ENCODE measurements at regions not wholly inside any gene's neighbourhood (a gene's known extent, or its start where the extent isn't known, plus 50 kb on each side); places are given as distances from the start of the nearest gene placed in this dataset.
"Not testable (repeated sequence)": the region's sequence is repeated elsewhere in the genome, so short reads cannot be mapped to it uniquely, and the experiment has no call there.

GRCh38 chr9:87359958-87360601 lies 137.6 kb upstream of the DAPK1 start:
- intact Hi-C loops (cut with DNase I) = no loop called here
- 45 to 55% methylated on average over 3 of the region's 3 CpGs for WGBS, 2 donors
- H3K4me3 ChIP-seq = no peak overlapping the region
- no peaks in the 10 kb centered on the region for H3K36me3 ChIP-seq
- no peak overlapping the region for H3K27ac ChIP-seq
- no peaks in the 10 kb centered on the region for H3K4me1 ChIP-seq
- H3K27me3 ChIP-seq = no peaks in the 10 kb centered on the region
- TF ChIP-seq, protein P1, sequence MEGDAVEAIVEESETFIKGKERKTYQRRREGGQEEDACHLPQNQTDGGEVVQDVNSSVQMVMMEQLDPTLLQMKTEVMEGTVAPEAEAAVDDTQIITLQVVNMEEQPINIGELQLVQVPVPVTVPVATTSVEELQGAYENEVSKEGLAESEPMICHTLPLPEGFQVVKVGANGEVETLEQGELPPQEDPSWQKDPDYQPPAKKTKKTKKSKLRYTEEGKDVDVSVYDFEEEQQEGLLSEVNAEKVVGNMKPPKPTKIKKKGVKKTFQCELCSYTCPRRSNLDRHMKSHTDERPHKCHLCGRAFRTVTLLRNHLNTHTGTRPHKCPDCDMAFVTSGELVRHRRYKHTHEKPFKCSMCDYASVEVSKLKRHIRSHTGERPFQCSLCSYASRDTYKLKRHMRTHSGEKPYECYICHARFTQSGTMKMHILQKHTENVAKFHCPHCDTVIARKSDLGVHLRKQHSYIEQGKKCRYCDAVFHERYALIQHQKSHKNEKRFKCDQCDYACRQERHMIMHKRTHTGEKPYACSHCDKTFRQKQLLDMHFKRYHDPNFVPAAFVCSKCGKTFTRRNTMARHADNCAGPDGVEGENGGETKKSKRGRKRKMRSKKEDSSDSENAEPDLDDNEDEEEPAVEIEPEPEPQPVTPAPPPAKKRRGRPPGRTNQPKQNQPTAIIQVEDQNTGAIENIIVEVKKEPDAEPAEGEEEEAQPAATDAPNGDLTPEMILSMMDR (IDR thresholded peaks at IDR 0.05) = no peak
- no peak for TF ChIP-seq POLR2A (IDR thresholded peaks at IDR 0.05)
- no peak for DNase-seq
- H3K9me3 ChIP-seq = no peaks in the 10 kb centered on the region

DNA sequence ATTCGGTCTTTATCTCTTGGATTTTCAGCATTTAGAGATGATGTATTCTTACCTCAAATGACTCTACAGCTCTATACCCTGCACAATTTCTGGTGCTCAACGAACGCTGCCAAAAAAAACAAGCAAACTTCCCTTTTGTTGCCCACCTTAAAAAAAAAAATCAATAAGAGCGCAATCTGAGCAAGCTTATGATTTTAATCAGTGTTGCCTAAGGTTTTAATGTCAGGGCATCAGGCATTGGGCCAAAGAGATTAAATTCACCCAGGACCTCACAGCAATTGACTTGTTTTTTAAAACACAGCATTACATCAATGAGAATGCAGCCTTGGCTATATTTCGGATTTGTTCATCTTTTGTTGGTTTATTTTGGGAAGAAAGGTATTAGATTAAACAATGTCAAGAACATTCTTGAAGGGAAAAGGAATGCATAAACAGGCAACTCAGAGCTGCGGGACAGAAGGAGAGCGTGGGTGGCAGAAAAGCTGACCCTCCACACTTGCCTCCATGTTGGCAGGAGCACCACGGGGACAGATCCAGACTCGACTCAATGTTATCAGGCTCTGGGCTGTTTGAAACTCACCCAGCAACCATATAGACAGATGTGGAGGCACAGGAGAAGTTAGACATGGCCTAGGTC lies 127.5 kb upstream of the DAPK1 start:
- Histone ChIP-seq H3K4me3 (no peak overlapping the region), H3K9me3 (no peaks in the 10 kb centered on the region), H3K36me3 (no peaks in the 10 kb centered on the region), H3K4me1 (no peaks in the 10 kb centered on the region), H3K27ac (no peak overlapping the region), H3K27me3 (peaks cover 0 to 12% (median 0%) of the 10 kb centered on the region in 4 donors)
- DNase-seq = no peak
- TF ChIP-seq, protein P1 (IDR thresholded peaks at IDR 0.05) = no peak
- no peak for TF ChIP-seq POLR2A (IDR thresholded peaks at IDR 0.05)
- intact Hi-C loops (cut with DNase I) = no loop called here
- 63 to 71% methylated on average over 9 of the region's 9 CpGs for WGBS, 2 donors

DNA sequence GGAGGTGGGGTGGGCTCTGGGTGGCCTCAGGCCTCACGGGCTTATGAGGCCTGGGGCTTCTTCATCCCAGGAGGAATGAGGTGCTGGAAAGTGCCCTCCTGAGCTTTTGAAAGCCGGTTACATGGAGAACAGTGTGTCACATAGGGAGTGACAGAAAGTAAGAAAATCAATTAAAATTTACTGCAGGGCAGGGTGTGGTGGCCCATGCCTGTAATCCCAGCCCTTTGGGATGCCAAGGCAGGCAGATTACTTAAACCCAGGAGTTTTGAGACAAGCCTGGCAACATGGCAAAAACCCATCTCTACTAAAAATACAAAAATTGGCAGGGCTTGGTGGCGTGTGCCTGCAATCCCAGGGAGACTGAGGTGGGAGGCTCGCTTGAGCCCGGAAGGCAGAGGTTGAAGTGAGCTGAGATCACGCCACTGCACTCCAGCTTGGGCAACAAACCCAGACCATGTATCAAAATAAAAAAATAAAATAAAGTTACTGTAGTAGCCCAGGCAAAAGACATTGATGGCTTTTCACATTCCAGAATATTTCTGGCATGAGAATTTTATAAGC lies 125.8 kb upstream of the DAPK1 start:
- Histone ChIP-seq H3K4me3 (no peak overlapping the region), H3K36me3 (no peaks in the 10 kb centered on the region), H3K27me3 (peaks cover 0 to 12% (median 0%) of the 10 kb centered on the region in 4 donors), H3K9me3 (no peaks in the 10 kb centered on the region), H3K4me1 (no peaks in the 10 kb centered on the region), H3K27ac (no peak overlapping the region)
- WGBS, 2 donors = 65 to 68% methylated on average over 6 of the region's 6 CpGs
- intact Hi-C loops (cut with DNase I) = no loop called here
- TF ChIP-seq, protein P1 (IDR thresholded peaks at IDR 0.05) = no peak
- no peak for TF ChIP-seq POLR2A (IDR thresholded peaks at IDR 0.05)
- no peak for DNase-seq

DNA sequence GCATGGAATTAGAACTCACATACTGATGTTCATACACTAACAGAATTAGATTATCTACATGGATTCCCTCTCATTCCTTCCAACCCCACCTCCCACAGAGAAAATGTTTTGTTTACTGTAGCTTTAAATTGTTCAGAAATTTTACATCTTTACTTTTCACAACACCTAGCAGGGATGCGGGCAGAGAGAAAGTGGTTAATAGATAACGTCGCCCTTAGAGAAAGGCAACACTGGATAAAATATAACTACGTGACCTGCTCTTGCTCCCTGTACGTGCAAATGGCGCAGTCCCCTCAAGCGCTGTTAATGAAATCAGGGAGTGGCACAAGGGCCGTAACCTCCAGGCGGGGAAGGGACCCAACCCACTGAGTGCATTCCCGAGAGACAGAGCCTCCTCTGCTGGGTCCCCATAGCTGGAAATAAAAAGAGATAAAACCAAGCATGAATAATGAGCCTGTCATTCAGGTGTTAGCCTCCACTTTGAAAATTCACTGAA lies 125.3 kb upstream of the DAPK1 start:
- DNase-seq = no peak
- TF ChIP-seq POLR2A (IDR thresholded peaks at IDR 0.05) = no peak
- TF ChIP-seq, protein P1 (IDR thresholded peaks at IDR 0.05) = no peak
- H3K36me3 ChIP-seq = no peaks in the 10 kb centered on the region
- H3K27me3 ChIP-seq = peaks cover 0 to 12% (median 0%) of the 10 kb centered on the region in 4 donors
- H3K4me3 ChIP-seq = no peak overlapping the region
- no peaks in the 10 kb centered on the region for H3K9me3 ChIP-seq
- 64 to 76% methylated on average over 3 to 9 of the region's 10 CpGs for WGBS, 2 donors
- H3K4me1 ChIP-seq = no peaks in the 10 kb centered on the region
- intact Hi-C loops (cut with DNase I) = no loop called here
- no peak overlapping the region for H3K27ac ChIP-seq

GRCh38 chr9:87374023-87374919 lies 123.4 kb upstream of the DAPK1 start:
- DNase-seq; H3K4me1 ChIP-seq; intact Hi-C loops (cut with DNase I); H3K4me3 ChIP-seq; H3K36me3 ChIP-seq; H3K9me3 ChIP-seq; H3K27ac ChIP-seq: not testable (repeated sequence)
- WGBS, 2 donors = 62 to 87% methylated on average over 9 to 10 of the region's 10 CpGs
- H3K27me3 ChIP-seq = peaks cover 0 to 12% (median 0%) of the 10 kb centered on the region in 4 donors
